ENCODE measurements at regions not wholly inside any gene's neighbourhood (a gene's known extent, or its start where the extent isn't known, plus 50 kb on each side); places are given as distances from the start of the nearest gene placed in this dataset.

GRCh38 chr5:97979740-97980139 is 793.7 kb upstream of the RGMB start:
- no peaks in the 10 kb centered on the region for H3K4me1 ChIP-seq (ENCODE audit: insufficient read depth, low read length)
- H3K4me3 ChIP-seq (ENCODE audit: insufficient read depth, low read length) = no peak overlapping the region
- no peak overlapping the region for H3K4me2 ChIP-seq (ENCODE audit: insufficient read depth, low read length)
- no peak for TF ChIP-seq CTCF (IDR thresholded peaks at IDR 0.05; ENCODE audit: extremely low read depth, low read depth, low read length)
- H2AFZ ChIP-seq (ENCODE audit: low read length) = no peak overlapping the region
- H4K20me1 ChIP-seq (ENCODE audit: insufficient read depth, low read length) = no peaks in the 10 kb centered on the region
- H3K27me3 ChIP-seq (ENCODE audit: insufficient read depth, low read length) = no peaks in the 10 kb centered on the region
- peak; percentile 14 for DNase-seq (ENCODE audit: insufficient read length, low spot score, missing footprints)
- H3K27ac ChIP-seq (ENCODE audit: low read depth, low read length) = no peak overlapping the region
- H3K36me3 ChIP-seq (ENCODE audit: insufficient read depth, low read length) = no peaks in the 10 kb centered on the region
- no peaks in the 10 kb centered on the region for H3K79me2 ChIP-seq (ENCODE audit: insufficient read depth, low read length)
- no peaks in the 10 kb centered on the region for H3K9me3 ChIP-seq (ENCODE audit: low read depth, low read length)

GRCh38 chr5:97980291-97980690 is 793.2 kb upstream of the RGMB start:
- H3K4me2 ChIP-seq (ENCODE audit: insufficient read depth, low read length) = no peak overlapping the region
- no peak overlapping the region for H2AFZ ChIP-seq (ENCODE audit: low read length)
- H3K9me3 ChIP-seq (ENCODE audit: low read depth, low read length) = no peaks in the 10 kb centered on the region
- no peak overlapping the region for H3K27ac ChIP-seq (ENCODE audit: low read depth, low read length)
- no peaks in the 10 kb centered on the region for H3K27me3 ChIP-seq (ENCODE audit: insufficient read depth, low read length)
- TF ChIP-seq CTCF (IDR thresholded peaks at IDR 0.05; ENCODE audit: extremely low read depth, low read depth, low read length) = no peak
- H3K79me2 ChIP-seq (ENCODE audit: insufficient read depth, low read length) = no peaks in the 10 kb centered on the region
- DNase-seq (ENCODE audit: insufficient read length, low spot score, missing footprints) = no peak
- no peak overlapping the region for H3K4me3 ChIP-seq (ENCODE audit: insufficient read depth, low read length)
- H3K4me1 ChIP-seq (ENCODE audit: insufficient read depth, low read length) = no peaks in the 10 kb centered on the region
- H4K20me1 ChIP-seq (ENCODE audit: insufficient read depth, low read length) = no peaks in the 10 kb centered on the region
- H3K36me3 ChIP-seq (ENCODE audit: insufficient read depth, low read length) = no peaks in the 10 kb centered on the region

DNA sequence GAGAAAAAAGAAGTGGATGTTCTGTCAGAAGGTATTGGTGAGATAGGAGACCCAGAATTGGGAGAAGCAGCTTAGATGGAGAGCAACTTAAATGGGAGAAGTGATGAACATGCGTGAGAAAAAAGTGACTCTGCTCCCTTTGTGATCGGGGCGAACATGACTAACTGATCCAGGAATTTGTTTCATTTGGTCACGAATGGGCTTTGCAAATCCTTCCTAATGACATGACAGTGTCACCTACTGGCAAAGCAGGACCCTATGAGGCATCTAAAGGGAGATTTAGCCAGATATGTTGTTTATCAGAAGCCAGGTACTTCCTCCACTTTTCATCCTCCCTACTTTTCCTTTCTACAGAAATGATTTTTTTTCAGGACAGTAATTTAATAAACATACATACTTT is 787.4 kb upstream of the RGMB start:
- H4K20me1 ChIP-seq (ENCODE audit: insufficient read depth, low read length) = no peaks in the 10 kb centered on the region
- H3K79me2 ChIP-seq (ENCODE audit: insufficient read depth, low read length) = no peaks in the 10 kb centered on the region
- DNase-seq (ENCODE audit: insufficient read length, low spot score, missing footprints) = peak; percentile 78
- H3K27ac ChIP-seq (ENCODE audit: low read depth, low read length) = peak overlapping the region; percentile 59
- H3K27me3 ChIP-seq (ENCODE audit: insufficient read depth, low read length) = no peaks in the 10 kb centered on the region
- peak; percentile 48 for TF ChIP-seq CTCF (IDR thresholded peaks at IDR 0.05; ENCODE audit: extremely low read depth, low read depth, low read length)
- H3K4me3 ChIP-seq (ENCODE audit: insufficient read depth, low read length) = peak overlapping the region; percentile 13
- H3K4me1 ChIP-seq (ENCODE audit: insufficient read depth, low read length) = peaks cover 9% of the 10 kb centered on the region
- H2AFZ ChIP-seq (ENCODE audit: low read length) = peak overlapping the region; percentile 50
- H3K4me2 ChIP-seq (ENCODE audit: insufficient read depth, low read length) = peak overlapping the region; percentile 60
- no peaks in the 10 kb centered on the region for H3K9me3 ChIP-seq (ENCODE audit: low read depth, low read length)
- no peaks in the 10 kb centered on the region for H3K36me3 ChIP-seq (ENCODE audit: insufficient read depth, low read length)

DNA sequence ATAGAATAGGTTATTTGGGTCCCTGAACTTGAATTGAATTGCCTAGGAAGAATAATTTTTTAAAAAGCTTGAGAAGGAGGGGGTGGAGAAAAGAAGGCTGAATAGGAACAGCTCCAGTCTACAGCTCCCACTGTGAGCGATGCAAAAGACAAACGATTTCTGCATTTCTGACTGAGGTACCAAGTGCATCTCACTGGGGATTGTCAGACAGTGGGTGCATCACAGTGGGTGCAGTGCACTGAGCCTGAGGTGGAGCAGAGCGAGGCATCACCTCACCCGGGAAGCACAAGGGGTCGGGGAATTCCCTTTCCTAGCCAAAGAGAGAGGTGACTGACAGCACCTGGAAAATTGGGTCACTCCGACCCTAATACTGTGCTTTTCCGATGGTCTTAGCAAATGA is 782.2 kb upstream of the RGMB start:
- H3K36me3 ChIP-seq (ENCODE audit: insufficient read depth, low read length) = no peaks in the 10 kb centered on the region
- no peak for DNase-seq (ENCODE audit: insufficient read length, low spot score, missing footprints)
- no peak overlapping the region for H3K4me2 ChIP-seq (ENCODE audit: insufficient read depth, low read length)
- H3K9me3 ChIP-seq (ENCODE audit: low read depth, low read length) = no peaks in the 10 kb centered on the region
- H3K4me1 ChIP-seq (ENCODE audit: insufficient read depth, low read length) = peaks cover 2% of the 10 kb centered on the region
- no peak for TF ChIP-seq CTCF (IDR thresholded peaks at IDR 0.05; ENCODE audit: extremely low read depth, low read depth, low read length)
- H3K27ac ChIP-seq (ENCODE audit: low read depth, low read length) = no peak overlapping the region
- no peaks in the 10 kb centered on the region for H4K20me1 ChIP-seq (ENCODE audit: insufficient read depth, low read length)
- H3K27me3 ChIP-seq (ENCODE audit: insufficient read depth, low read length) = no peaks in the 10 kb centered on the region
- H3K4me3 ChIP-seq (ENCODE audit: insufficient read depth, low read length) = no peak overlapping the region
- H2AFZ ChIP-seq (ENCODE audit: low read length) = no peak overlapping the region
- no peaks in the 10 kb centered on the region for H3K79me2 ChIP-seq (ENCODE audit: insufficient read depth, low read length)

All from osteoblast (primary cell).